ENCODE measurements at regions not wholly inside any gene's neighbourhood (a gene's known extent, or its start where the extent isn't known, plus 50 kb on each side); places are given as distances from the start of the nearest gene placed in this dataset.
"Not testable (repeated sequence)": the region's sequence is repeated elsewhere in the genome, so short reads cannot be mapped to it uniquely, and the experiment has no call there.

DNA sequence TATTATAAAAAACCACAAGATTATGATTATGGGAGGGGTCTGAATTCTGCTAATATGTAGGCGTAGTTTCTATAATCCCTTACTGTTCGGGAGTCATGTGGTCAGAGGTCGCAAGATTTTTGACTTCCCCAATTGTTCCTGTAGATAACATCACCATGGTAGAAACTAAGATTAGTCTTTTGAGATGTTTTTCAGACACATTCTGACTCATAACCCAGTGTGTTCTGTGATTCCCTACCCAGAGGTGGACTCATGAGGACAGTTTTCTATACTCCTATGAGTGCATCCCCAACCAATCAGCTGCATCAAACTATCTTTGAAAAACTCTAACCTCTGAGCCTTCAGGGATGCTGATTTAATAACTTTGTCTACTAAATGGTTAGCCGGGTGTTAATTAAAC is 175.5 kb downstream of the RFPL4B start:
- DNase-seq: no peak

DNA sequence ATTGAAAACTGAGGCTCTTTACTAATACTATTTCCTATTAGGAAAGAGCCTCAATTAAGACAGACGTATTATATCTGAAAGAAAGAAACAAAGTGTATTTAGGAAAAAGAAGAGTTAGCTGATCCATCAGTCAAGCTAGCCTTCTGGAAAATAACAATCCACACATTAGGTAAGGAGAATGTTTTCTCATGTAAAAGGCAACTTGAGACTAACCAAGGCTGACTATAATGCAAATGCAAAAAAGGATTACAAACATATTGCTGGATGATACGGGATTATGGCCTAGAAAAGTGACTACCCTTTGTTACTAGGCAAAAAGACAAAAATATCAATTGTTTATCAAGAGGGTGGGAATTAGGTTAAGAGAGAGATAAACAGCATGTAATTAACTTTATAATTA is 176.9 kb downstream of the RFPL4B start:
- DNase-seq: no peak

DNA sequence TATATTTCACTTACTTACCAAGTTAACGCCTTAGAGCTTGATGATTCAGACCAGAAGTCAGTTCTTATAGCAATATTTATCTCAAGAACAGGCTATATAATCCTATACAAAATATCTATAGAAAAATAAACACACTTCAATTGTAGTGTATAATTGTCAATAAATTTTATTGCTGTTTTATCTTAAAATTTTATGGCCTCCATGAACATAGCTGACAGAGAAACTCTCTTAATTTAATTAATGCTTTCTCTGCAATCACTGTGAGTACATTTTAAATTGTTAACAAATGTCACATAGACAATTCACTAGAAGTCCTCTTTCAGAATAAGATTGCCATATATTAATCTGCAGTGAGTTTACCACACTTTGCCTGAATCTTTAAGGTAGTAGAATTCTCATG is 178.6 kb downstream of the RFPL4B start:
- DNase-seq: no peak

DNA sequence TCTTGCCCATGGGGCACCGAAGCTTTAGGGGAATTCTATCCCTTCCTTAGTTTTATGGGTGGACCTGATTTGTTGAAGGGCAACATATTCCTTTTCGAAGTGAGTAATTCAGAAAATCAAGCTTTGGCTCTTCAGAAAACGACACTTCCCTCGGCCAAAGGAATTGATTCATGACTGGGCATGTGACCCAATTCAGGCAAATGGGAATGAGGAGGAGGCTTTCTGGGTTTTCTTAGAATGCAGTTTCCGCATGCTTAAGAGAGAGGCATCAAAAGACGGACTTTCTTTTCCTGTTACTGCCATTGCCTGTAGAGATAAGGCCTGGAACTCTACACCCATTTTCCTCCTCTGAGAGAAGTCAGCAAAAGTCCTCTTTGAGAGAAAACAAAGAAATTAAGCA is 179.5 kb downstream of the RFPL4B start:
- no peak for DNase-seq

DNA sequence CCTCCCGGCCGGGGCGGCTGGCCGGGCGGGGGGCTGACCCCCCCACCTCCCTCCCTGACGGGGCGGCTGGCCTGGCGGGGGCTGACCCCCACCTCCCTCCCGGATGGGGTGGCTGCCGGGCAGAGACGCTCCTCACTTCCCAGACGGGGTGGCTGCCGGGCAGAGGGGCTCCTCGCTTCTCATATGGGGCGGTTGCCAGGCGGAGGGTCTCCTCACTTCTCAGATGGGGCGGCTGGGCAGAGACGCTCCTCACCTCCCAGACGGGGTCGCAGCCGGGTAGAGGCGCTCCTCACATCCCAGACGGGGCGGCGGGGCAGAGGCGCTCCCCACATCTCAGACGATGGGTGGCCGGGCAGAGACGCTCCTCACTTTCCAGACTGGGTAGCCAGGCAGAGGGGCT is 181.2 kb downstream of the RFPL4B start:
- DNase-seq: not testable (repeated sequence)

DNA sequence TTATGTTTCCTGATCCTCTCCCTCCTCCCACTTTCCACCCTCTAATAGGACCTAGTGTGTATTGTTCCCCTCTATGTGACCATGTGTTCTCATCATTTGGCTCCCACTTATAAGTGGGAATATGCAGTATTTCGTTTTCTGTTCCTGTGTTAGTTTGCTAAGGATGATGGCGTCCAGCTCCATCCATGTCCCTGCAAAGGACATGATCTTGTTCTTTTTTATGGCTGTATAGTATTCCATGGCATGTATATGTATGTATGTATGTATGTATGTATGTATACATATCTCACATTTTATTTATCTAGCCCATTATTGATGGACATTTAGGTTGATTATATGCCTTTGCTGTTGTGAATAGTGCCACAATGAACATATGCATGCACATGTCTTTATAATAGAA is 188.7 kb downstream of the RFPL4B start:
- no peak for DNase-seq

DNA sequence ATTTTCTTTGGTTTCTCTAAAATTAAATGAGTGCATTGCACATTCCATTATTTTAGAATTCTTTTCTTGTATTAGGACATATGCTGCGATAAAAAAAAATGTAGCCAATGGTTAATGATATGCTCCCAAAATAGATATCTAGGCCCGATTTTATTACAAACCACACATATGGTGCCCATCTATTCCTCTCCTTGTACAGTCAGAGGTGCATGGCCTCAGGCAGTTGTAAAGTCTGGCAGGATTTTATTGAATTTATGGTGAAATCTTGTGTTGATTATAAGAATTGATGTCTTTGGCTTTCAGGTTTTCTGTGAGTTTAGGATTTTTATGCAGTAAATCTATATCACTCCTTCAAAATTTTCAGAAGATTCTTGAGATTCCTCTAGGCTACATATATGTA is 192.2 kb downstream of the RFPL4B start:
- DNase-seq: no peak

DNA sequence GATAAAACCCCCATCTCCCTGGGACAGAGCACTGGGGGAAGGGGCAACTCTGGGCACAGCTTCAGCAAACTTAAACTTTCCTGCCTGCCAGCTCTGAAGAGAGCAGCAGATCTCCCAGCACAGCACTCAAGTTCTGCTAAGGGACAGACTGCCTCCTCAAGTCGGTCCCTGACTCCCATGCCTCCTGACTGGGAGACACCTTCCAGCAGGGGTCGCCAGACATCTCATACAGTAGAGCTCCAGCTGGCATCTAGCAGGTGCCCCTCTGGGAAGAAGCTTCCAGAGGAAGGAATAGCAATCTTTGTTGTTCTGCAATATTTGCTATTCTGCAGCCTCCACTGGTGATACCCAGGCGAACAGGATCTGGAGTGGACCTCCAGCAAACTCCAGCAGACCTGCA is 194.7 kb downstream of the RFPL4B start:
- DNase-seq: not testable (repeated sequence)

DNA sequence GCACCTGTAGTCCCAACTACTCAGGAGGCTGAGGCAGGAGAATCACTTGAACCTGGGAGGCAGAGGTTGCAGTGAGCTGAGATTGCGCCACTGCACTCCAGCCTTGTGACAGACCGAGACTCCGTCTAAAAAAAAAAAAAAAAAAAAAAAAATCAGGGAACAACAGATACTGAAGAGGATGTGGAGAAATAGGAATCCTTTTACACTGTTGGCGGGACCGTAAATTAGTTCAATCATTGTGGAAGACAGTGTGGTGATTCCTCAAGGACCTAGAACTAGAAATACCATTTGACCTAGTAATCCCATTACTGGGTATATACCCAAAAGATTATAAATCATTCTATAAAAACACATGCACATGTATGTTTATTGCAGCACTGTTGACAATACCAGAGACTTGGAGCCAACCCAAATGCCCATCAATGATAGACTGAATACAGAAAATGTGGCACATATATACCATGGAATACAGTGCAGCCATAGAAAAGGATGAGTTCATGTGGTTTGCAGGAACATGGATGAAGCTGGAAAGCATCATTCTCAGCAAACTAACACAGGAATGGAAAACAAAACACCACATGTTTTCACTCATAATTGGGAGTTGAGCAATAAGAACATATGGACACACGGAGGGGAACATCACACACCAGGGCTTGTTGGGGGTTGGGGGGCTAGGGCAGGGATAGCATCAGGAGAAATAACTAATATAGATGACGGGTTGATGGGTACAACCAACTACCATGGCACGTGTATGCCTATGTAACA is 200.4 kb downstream of the RFPL4B start:
- DNase-seq: not testable (repeated sequence)

DNA sequence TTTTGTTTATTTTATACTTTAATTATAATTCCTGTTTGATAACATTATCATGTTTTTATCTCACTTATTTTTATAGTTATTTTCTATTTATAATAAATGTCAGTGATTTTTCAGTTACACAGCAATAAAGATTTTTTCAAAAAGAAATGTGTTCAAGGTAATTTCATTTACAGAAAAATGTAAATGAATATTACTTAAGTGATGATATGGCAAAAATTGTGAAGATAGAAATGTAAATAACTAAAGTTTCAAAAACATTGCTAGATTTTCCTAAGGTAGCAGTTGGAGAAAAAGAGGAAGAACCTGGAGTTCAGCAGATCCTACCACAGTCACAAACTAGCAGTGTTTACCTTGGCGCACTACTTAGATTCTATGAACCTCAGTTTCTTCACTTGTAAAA is 202.6 kb downstream of the RFPL4B start:
- no peak for DNase-seq

DNA sequence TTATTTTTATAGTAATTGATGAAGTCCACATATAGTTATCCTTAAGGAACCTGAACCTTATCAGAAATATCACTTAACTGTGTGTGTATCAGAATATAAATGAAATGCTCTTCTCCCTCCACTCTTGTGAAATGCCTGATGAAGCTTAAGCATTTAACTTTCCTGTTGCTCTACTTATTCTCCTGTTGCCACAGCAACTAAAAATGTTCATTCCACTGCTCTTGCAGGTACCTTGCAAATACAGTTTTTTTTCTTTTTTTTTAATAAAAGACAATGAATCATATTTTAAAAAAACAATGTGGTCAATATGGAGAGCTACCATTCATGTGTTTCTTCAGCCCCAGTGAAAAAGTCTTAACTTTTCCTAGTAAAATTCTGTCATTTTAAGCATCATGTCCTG is 210.3 kb downstream of the RFPL4B start:
- no peak for DNase-seq

DNA sequence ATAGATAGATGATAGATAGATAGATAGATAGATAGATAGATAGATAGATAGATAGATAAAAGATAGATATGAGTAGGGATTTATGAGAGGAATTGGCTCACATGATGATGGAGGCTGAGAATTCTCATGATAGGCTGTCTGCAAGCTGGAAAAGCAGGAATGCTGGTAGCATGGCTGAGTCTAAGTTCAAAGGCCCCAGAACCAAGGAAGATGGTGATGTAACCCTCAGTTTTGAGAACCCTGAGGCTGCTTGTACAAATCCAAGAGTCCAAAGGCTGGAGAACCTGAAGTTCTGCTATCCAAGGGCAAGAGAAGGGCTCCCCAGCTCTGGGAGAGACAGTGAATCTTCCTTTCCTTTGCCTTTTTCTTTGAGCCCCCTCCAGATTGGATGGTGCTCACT is 210.8 kb downstream of the RFPL4B start:
- DNase-seq: no peak

DNA sequence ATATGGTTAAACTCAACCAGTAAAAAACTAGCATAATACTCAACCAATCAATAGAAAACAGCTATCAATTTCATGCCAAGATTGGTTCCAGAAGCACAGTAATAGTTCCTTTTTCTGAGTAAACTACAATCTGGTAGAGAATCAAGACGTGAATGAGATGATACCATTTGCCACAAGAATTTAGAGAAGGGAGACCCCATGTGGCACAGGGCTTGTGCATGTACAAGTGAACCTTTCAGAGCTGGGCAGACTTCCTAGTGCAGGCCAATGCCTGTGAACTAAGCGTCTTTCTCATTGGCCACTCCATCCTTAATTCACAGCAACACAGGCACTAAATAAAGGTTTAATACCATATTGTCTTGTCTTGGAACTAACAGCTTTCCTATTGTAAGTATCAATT is 213.5 kb downstream of the RFPL4B start:
- DNase-seq: no peak

DNA sequence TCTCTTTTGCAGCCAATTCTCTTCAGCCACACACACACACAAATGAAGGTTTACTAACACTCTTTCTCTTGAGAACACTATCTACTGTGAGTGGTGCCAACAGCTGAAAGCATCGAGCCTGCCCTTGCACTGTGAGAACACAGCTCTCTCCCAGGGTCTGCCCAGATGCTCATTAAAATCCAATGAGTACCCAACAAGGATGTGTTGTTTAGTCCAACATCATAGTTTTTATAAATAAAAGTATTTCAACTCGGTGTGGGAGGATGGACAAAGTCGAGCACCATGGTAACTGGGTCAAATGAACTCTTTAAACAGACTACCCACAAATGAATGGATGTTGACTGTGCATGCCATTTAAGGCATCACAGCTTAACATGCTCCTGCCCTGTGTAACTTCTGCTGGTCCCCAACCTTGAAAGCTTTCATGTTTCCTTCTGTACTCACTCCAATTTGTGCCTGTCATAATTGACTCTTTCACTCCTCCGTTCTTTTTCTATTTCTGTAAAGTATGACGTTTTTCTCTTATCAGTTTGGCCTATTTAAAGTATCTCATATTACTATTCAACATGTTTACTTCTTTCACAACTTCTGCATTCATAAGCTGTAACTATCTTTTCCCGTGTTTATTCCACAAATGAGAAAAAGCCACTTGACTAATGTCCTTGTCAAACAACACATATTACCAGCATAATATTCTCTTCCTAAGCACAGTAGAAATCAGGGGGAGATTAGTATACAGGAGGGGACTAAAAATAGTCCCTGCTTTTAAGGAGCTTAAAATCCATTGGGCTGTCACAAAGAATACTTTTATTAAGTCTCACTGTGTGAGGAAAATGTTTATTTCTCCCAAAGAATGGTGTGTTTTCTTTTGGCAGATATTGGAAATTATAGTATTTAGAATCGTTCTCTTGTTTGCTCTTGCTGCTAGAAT is 215.4 kb downstream of the RFPL4B start:
- no peak for DNase-seq

DNA sequence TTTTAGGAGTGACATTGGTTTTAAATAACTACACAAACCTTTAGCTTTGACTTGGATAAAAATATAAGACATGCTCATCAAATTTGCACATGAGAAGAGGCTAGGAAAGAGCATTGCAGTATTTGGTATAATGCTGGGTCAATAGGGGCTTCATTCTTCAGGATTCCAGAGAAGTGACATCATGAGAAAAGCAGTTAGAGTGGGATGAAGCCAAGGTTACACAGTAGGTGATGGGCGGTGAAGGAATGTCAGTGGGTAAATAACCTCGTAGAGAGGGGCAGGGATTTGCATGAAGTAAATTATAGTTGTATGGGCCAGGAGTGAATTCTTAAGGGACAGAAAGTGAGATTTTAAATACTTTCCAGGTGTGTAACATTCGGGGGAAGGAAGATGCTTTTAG is 216.2 kb downstream of the RFPL4B start:
- no peak for DNase-seq

DNA sequence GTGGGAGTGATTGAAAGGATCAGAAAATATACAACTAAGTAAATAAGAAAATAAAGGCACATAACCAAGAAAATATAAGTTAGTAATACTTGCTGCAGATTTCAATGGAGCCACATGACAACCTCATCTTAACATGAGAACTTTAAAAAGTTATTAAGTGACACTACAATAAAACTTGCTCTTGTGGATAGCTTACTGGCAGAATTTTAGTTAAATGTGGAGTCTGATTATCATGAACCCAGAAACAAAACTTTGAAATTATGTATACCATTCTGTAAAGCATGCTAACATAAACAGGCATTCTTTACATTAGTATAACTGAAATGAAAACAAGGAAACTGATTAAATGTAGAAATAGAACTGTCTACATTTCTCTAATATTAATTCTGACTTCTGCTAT is 220.9 kb downstream of the RFPL4B start:
- no peak for DNase-seq

DNA sequence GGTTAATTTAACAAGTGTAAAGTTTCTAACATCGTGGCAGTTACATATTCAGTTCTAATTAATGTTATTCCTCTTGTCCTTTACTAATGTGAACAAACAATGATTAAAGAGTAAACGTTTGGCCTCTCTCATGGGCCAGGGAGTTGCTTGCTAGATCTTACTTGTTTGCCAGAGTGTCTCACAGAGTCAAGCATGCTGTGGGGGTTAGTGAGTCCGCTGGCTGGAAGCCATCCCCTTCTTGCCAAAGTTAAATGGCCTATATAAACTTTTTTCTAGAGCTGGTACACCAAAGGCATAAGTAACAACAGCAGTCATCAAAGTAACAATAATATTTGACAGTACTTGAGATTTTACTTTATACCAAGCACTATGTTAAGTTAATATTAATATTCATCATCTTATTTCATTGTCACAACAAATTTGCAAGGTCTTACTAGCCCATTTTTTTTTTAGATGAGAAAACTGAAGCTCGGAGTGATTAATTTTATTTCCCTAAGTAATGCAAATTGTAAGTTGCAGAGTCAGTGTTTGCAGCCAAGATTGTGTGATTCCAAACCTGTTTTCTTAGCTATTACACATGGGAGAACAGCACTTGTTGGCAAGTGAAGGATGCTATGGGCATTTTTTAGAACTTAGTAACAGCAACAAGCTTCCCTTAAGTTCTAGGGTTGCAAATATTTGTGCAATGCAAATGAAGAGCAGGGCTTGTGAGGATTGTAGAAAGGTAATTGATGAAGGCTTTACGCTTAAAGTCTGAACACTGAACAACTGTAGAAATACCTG is 224.5 kb downstream of the RFPL4B start:
- no peak for DNase-seq

DNA sequence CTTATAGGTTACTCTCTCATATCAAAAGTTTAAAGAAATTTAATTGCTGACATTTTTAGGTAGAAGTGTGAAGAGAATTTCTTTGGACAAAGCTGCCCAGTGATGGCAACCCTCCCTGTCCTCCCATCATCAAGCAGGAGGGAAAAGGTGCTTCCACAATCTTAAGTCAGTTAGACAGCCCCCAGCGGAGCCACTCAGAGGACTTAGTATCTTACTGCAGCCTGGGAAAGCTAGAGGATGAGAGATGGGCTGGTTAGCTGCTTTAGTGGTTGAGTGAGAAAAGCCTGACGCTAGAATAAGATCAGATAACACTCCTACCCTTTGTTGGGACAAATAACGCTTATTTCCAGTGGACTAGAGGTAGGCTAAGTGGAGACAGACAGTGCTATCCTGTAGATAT is 227.1 kb downstream of the RFPL4B start:
- no peak for DNase-seq

DNA sequence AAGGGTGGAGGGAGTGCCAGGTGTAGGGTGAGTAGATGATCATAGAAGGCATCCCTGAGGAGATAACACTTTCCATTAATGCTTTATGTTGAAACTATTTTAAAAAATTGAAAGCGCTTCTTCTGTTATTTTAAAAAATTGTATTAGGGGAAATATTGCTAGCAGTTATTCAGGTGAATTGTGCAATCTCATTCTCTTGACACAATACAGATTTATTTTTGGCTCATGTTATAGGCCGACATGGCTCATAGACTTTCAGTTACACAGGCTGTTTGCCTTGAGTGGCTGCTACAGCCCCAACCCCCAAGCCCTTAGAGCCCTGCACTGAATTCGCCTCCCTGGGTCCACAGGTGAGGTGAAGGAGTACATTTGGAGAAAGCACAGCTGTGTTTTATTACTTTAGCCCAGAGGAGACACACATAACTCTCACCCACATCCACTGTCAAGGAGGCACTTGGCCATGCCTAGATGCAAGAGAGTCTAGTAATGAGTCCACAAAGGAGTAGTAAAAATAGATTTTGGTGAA is 228.2 kb downstream of the RFPL4B start:
- no peak for DNase-seq

DNA sequence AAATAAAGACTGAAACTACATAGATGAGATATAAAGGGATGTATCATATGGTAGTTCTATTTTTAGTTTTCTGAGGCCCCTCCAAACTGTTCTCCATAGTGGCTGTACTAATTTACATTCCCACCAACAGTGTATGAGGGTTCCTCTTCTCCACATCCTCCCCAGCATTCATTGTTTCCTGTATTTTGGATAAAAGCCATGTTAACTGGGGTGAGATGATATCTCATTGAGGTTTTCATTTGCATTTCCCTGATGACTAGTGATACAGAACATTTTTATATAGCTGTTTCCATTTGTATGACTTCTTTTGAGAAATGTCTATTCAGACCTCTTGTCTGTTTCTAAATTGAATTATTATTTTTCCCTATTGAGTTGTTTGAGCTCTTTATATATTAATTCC is 229.3 kb downstream of the RFPL4B start:
- DNase-seq: no peak

DNA sequence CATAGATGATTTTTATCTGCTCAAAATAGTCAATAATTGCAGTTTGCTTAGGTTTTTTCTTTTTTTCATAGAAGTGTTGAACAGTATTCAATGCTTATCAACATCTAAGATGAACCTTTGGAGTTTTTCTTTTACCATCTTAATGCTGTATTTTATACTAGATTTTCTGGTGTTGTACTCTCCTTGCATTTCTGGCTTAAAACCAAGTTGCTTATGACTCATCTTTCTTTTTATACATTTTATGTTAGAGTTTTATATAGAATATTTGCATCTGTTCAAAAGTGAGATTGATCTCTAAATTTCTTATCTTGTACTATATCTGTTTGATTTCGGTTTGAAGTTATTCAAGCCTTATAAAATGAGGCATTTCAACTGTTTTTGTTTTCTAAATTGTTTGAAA is 232.5 kb downstream of the RFPL4B start:
- no peak for DNase-seq

DNA sequence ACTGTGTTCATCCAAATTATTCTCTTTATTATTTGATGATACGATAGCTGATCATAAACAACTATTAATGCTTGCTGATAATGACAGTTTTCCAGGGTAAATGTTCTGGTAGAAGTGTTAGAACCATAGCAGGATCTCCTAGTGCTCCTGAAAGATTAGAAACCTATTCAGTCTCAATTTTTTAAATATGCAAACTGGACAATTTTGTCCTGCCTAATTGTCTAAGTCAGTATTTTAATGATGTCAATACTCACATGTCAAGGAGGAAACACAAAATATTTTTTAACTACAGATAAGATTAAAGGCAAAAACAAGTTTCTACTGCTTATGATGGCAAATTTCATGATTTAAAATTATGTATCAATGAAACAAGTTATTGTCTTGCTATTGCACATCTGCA is 233.9 kb downstream of the RFPL4B start:
- DNase-seq: no peak

DNA sequence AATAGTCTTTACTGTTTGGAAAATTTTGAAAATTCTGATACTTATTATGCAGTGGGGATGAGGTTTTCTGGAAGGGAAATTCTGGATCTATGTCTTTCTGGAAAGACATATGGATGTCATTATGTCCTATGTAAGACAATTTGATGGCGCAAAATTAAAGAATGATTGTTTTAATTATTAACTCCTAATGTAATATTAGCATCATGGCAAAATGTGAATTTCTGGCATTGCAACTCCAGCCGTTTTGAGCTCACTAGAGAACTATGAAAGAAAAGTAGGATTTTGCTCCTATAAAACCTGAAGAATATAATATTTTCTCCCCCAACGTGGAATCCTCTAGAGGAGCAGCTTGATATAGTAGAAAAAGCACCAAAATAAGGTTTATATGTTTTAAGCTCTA is 243.2 kb downstream of the RFPL4B start:
- DNase-seq: no peak
